OCI-LY1 (cell line): ENCODE measurements at regions not wholly inside any gene's neighbourhood (a gene's known extent, or its start where the extent isn't known, plus 50 kb on each side); places are given as distances from the start of the nearest gene placed in this dataset.

ENCODE experiments used
- H2AFZ ChIP-seq: fragments of 200-600 bp; sonication (generic), shearing (Covaris generic); 2 replicates; pipeline ENCODE4 v1.6.0; 2014; ENCODE audit warnings: antibody characterized with exemption, mild to moderate bottlenecking, low read length
- H3F3A ChIP-seq: fragments of 200-600 bp; sonication (generic), shearing (Covaris generic); 2 replicates; pipeline ENCODE4 v1.6.0; 2014; ENCODE audit warnings: mild to moderate bottlenecking, antibody characterized with exemption, low read length, moderate library complexity; ENCODE audit not compliant: insufficient read depth
- H3K27ac ChIP-seq: fragments of 200-600 bp; sonication (generic); 2 replicates; pipeline ENCODE4 v1.5.1; 2014; ENCODE audit warnings: low read length, mixed run types, mild to moderate bottlenecking, low read depth; ENCODE audit not compliant: poor library complexity, severe bottlenecking
- H3K27me3 ChIP-seq: fragments of 200-600 bp; sonication (generic); 2 replicates; pipeline ENCODE4 v1.6.0; 2014; ENCODE audit warnings: antibody characterized with exemption, mild to moderate bottlenecking, low read length, moderate library complexity; ENCODE audit not compliant: insufficient read depth
- H3K36me3 ChIP-seq: fragments of 200-600 bp; sonication (generic); 2 replicates; pipeline ENCODE4 v1.6.1; 2014; ENCODE audit warnings: mild to moderate bottlenecking, antibody characterized with exemption, low read length, moderate library complexity, mixed read lengths; ENCODE audit not compliant: insufficient read depth
- H3K4me1 ChIP-seq: fragments of 200-600 bp; sonication (generic); 2 replicates; pipeline ENCODE4 v1.5.1; 2014; ENCODE audit warnings: mild to moderate bottlenecking, low read length, moderate library complexity; ENCODE audit not compliant: insufficient read depth, severe bottlenecking
- H3K4me2 ChIP-seq: fragments of 200-600 bp; sonication (generic), shearing (Covaris generic); 2 replicates; pipeline ENCODE4 v1.6.1; 2014; ENCODE audit warnings: low read length
- H3K4me3 ChIP-seq: fragments of 200-600 bp; sonication (generic); 2 replicates; pipeline ENCODE4 v1.5.1; 2014; ENCODE audit warnings: low read length, low read depth, mild to moderate bottlenecking, mixed read lengths; ENCODE audit not compliant: poor library complexity, severe bottlenecking
- H3K79me2 ChIP-seq: fragments of 200-600 bp; shearing (Covaris generic); 2 replicates; pipeline ENCODE4 v1.6.1; 2016; ENCODE audit warnings: mixed run types, low read length, mixed read lengths; ENCODE audit not compliant: insufficient read depth
- H3K9ac ChIP-seq: fragments of 200-600 bp; sonication (generic), shearing (Covaris generic); 2 replicates; pipeline ENCODE4 v1.6.1; 2014; ENCODE audit warnings: mild to moderate bottlenecking, low read length, mixed read lengths
- H3K9me2 ChIP-seq: fragments of 200-600 bp; sonication (generic), shearing (Covaris generic); 2 replicates; pipeline ENCODE4 v1.6.1; 2014; ENCODE audit warnings: low read depth, mild to moderate bottlenecking, low read length, mixed read lengths
- H3K9me3 ChIP-seq: fragments of 200-600 bp; shearing (Covaris generic); 2 replicates; pipeline ENCODE4 v1.6.1; 2014; ENCODE audit warnings: low read length, mixed read lengths
- H4K20me1 ChIP-seq: fragments of 200-600 bp; sonication (generic), shearing (Covaris generic); 2 replicates; pipeline ENCODE4 v1.6.0; 2016; ENCODE audit warnings: mild to moderate bottlenecking, low read length; ENCODE audit not compliant: insufficient read depth
- EZH2 ChIP-seq: fragments of 200-600 bp; sonication (generic), shearing (Covaris generic); IDR thresholded peaks from 2 replicates; pipeline ENCODE4 v1.8.0; 2017; ENCODE audit warnings: borderline replicate concordance, mixed run types, mild to moderate bottlenecking, antibody characterized with exemption, low read length, moderate library complexity, mixed read lengths
- TF ChIP-seq, protein P1 (sequence below): fragments of 200-600 bp; sonication (generic), shearing (Covaris generic); IDR thresholded peaks from 2 replicates; pipeline ENCODE4 v1.5.1; 2017; ENCODE audit warnings: mild to moderate bottlenecking, antibody characterized with exemption, low read length, moderate library complexity, mixed read lengths

DNA sequence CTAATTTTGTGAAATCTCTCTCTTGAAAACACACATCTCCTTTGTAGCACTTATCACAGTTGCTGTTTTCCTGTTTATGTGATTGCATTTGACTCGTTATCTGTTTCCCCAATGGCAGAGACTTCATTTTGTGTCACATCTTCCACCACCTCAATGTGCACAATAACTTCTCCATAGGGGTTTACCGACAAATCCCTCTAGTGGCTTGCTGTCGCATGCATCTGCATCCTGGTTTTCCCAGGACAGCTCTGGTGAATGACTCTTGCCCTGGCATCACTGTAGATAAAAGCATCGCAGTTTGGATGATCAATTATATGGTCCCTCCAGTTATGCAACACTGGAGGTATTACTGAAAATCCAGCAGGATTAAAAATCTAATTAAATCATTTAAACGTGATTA, 206.5 kb upstream of the BTBD3 start:
- Histone ChIP-seq H3K36me3 (no peaks in the 10 kb centered on the region), H4K20me1 (no peaks in the 10 kb centered on the region), H3K27me3 (no peaks in the 10 kb centered on the region), H3K79me2 (no peaks in the 10 kb centered on the region), H3K9me3 (no peaks in the 10 kb centered on the region), H3K4me1 (no peaks in the 10 kb centered on the region), H3K9me2 (no peaks in the 10 kb centered on the region), H2AFZ (no peak overlapping the region), H3F3A (no peaks in the 10 kb centered on the region), H3K4me2 (no peak overlapping the region), H3K9ac (no peak overlapping the region), H3K27ac (no peak overlapping the region), H3K4me3 (no peak overlapping the region)
- TF ChIP-seq, protein P1, sequence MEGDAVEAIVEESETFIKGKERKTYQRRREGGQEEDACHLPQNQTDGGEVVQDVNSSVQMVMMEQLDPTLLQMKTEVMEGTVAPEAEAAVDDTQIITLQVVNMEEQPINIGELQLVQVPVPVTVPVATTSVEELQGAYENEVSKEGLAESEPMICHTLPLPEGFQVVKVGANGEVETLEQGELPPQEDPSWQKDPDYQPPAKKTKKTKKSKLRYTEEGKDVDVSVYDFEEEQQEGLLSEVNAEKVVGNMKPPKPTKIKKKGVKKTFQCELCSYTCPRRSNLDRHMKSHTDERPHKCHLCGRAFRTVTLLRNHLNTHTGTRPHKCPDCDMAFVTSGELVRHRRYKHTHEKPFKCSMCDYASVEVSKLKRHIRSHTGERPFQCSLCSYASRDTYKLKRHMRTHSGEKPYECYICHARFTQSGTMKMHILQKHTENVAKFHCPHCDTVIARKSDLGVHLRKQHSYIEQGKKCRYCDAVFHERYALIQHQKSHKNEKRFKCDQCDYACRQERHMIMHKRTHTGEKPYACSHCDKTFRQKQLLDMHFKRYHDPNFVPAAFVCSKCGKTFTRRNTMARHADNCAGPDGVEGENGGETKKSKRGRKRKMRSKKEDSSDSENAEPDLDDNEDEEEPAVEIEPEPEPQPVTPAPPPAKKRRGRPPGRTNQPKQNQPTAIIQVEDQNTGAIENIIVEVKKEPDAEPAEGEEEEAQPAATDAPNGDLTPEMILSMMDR: no peak
- TF ChIP-seq EZH2: no peak

- H2AFZ ChIP-seq: no peak overlapping the region
- no peak overlapping the region for H3K27ac ChIP-seq
- H3F3A ChIP-seq: no peaks in the 10 kb centered on the region
- no peaks in the 10 kb centered on the region for H3K36me3 ChIP-seq
- H3K79me2 ChIP-seq: no peaks in the 10 kb centered on the region
- no peak overlapping the region for H3K4me3 ChIP-seq
- H3K9me2 ChIP-seq: no peaks in the 10 kb centered on the region
- no peak overlapping the region for H3K4me2 ChIP-seq
- no peaks in the 10 kb centered on the region for H3K27me3 ChIP-seq
- TF ChIP-seq, protein P1: no peak
- TF ChIP-seq EZH2: no peak
- H3K9ac ChIP-seq: no peak overlapping the region
- H4K20me1 ChIP-seq: no peaks in the 10 kb centered on the region
- H3K4me1 ChIP-seq: no peaks in the 10 kb centered on the region
- no peaks in the 10 kb centered on the region for H3K9me3 ChIP-seq
Observed at GRCh38 chr20:11712639-11713160, 205.0 kb upstream of the BTBD3 start.

DNA sequence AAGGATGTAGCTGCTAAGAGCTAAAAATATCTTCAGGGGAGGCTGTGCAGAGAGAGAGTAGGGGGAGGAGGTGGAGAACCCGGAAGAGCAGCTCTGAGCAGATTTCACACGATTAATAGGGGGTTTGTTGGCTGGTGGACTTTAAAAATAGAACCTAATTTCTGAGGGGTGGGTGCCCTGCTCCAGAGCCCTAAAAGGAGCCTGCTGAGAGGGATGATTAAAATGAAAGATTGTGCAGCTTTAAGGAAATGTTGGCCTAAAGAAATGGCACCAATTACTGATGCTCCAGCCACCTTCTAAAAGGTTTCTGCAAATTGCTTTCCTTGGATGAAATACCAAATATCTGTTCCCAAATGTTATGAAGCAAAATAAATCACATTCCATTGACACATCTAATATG, 202.8 kb upstream of the BTBD3 start:
- H3K79me2 ChIP-seq: no peaks in the 10 kb centered on the region
- H4K20me1 ChIP-seq: no peaks in the 10 kb centered on the region
- no peaks in the 10 kb centered on the region for H3K4me1 ChIP-seq
- H3K4me2 ChIP-seq: no peak overlapping the region
- H3K27ac ChIP-seq: no peak overlapping the region
- no peaks in the 10 kb centered on the region for H3K9me2 ChIP-seq
- no peak overlapping the region for H2AFZ ChIP-seq
- no peaks in the 10 kb centered on the region for H3K27me3 ChIP-seq
- no peak overlapping the region for H3K4me3 ChIP-seq
- H3F3A ChIP-seq: no peaks in the 10 kb centered on the region
- no peak for TF ChIP-seq EZH2
- TF ChIP-seq, protein P1: no peak
- no peaks in the 10 kb centered on the region for H3K36me3 ChIP-seq
- no peaks in the 10 kb centered on the region for H3K9me3 ChIP-seq
- no peak overlapping the region for H3K9ac ChIP-seq
